HG03354 (cell line): ENCODE measurements at regions not wholly inside any gene's neighbourhood (a gene's known extent, or its start where the extent isn't known, plus 50 kb on each side); places are given as distances from the start of the nearest gene placed in this dataset.

Source experiments
- ATAC-seq: cut with Tn5 transposase; IDR thresholded peaks from one replicate; pipeline ENCODE4 v1.9.1; 2021; ENCODE audit warnings: mild to moderate bottlenecking; ENCODE audit not compliant: unreplicated experiment, poor library complexity, severe bottlenecking

DNA sequence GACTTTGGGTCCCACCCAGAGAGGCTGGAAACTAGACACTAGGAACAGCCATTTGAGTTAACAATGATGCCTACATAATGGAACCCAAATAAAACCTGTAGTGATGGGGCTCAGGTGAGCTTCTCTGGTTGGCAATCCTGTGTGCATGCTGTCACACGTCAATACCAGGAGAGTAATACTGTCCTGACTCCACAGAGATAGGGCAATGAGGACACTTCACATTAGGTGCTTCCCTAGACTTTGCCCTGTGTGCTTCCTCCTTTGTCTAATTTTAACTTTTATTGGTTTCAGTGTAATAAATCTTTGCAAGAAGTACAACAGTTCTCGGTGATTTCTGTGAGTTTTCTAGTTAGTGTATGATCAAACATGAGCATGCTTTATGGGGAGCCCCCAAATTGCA lies 281.8 kb upstream of the ARRDC4 start:
- ATAC-seq = no peak

- ATAC-seq = no peak
These were observed 281.3 kb upstream of the ARRDC4 start for GRCh38 chr15:97679106-97679688.

GRCh38 chr15:97680606-97681220 lies 279.8 kb upstream of the ARRDC4 start:
- ATAC-seq = no peak

GRCh38 chr15:97683831-97684230 lies 276.7 kb upstream of the ARRDC4 start:
- no peak for ATAC-seq

DNA sequence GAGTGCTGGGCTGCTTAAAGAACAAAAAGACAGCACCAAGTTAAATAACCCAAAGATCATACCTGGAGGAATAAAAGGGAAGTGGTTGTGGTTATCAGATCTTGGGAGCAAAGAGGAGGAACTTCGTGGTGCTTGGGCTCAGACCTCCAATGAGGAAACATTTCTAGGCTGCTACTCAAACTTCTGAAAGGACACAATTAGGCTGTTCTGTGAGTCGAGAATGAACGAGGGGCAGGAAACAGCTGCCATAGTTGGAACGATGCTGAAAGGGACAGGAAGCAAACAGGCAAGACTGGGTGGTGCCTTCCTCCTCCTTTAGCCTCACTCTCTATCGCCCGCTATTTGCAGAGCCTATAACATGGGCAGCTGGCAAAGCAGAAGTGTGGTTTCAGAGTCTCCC lies 276.3 kb upstream of the ARRDC4 start:
- no peak for ATAC-seq

DNA sequence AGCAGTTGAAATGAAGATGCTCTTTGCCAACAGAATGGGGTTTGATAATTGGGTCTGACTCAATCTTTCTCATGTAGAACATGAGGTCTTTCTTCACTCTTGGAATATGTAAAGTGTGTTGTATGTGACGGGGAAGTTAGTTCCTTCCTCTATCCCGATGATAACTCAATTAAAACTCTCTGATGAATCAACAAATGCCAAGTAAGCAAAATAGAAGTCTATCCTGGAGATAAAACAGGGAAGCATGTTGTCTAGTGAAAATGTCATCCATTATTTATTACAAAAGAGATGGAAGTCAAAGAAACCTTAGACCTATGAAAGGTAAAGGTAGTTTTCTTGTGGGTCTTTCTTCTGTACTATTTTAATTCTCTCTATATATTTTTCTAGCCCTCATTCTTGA lies 274.2 kb upstream of the ARRDC4 start:
- ATAC-seq = no peak

DNA sequence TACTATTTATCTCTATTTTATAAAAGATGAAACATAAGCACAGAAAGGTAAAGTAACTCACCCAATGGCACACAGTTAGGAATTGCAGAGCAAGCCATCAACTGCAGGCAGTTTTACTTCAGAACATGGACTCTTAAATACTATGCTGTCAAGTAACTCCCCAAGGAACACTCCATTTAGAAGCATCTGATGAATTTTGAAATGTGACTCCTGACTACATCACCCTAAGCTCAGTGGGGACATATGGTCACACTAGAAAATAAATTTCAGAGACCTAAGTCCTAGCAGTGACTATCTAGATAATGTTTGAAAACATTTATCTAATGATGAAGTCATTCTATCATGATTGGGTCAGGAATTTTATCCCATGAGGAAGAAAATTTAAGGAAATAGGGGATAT lies 272.8 kb upstream of the ARRDC4 start:
- ATAC-seq = no peak

DNA sequence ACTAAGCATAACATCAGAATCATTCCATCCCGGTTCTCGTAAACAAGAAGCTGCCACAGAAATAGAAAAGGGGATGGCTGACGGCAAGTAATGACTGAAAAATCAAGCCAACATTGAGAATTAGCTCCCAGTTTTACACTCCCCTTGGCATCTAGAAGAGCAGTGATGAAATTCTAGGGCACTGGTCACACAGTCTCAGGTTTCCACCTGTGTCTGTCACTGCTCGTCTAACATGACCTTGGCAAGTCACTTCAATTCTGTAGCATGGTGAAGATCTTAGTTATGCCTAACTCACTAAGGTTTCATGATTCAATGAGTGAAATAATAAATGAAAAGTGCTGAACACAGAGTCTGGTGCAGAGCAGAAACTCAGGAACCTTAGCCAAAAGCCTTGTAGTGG lies 272.3 kb upstream of the ARRDC4 start:
- ATAC-seq = no peak

DNA sequence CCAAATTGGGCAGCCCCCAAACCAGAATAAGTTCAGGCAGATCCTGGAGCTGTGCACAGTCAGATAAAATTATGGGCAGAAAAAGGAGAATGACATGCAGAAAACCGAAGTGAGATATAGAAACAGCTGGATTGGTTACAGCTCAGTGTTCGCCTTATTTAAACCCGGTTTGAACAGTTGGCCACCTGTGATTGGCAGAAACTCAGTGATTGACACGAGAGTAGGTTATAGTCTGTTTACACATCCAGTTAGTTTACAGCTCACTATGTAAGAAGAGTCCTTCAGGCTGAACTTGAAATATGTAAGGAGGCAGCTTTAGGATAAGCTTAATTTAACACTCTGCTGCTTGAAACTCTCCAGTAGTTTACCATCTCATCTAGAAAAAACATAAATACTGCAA lies 271.6 kb upstream of the ARRDC4 start:
- no peak for ATAC-seq

DNA sequence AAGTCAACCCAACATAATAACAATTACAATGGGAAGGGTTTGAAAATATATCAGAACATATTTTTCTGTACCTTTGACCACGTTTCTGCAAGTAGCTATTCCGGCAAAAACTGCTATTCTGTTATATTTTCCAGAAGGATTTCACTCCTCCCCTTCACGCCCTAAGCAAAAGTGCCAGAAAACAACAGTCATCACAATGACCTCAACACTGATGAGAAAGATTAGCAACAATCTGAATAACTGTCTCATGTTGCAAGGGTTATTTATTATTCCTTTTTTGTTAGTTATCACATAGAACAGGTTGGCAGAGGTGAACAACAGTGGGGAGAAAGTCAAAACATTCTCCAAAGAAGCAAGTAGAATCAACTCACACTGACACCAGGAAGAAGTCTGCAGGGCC lies 269.4 kb upstream of the ARRDC4 start:
- ATAC-seq = no peak

DNA sequence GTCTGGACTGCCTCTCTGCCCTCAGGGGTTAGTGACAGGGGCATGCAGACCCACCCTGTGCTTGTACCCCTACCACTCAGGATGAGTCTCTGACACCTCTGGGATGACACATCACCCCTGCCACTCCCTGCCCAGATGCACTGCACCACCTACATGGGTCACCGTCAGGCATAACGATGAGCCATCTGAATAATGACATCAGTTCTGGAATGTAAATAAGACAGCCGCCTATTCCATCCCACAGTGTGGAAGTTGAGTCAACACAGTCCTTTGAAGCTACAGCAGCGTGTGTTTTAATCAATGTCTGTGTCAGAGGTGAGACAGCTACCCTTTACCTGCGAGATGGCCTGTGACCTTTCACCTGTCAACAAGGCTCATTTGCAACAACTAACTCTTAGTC lies 268.7 kb upstream of the ARRDC4 start:
- no peak for ATAC-seq

GRCh38 chr15:97692301-97693015 lies 268.0 kb upstream of the ARRDC4 start:
- no peak for ATAC-seq

DNA sequence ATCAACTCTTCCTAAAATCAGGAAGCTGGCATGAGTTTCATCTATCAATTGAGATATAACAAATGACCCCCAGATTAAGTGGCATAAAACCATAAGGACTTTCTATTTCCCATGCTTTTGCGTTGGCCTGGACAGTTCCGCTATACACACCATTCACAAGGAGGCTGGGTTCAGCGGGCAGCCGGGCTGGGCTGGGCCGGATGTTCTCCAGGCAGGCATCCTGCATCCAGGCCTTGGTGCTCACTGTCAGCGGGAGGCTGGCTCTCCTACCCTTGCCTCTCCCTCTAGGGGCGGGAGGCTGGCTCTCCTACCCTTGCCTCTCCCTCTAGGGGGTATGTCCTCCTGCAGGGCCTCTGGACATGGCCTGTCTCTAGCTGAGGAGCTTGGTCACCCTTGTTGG lies 266.0 kb upstream of the ARRDC4 start:
- no peak for ATAC-seq

GRCh38 chr15:97703400-97703799 lies 257.1 kb upstream of the ARRDC4 start:
- ATAC-seq = no peak

GRCh38 chr15:97706059-97706458 lies 254.4 kb upstream of the ARRDC4 start:
- ATAC-seq = no peak

GRCh38 chr15:97708252-97708651 lies 252.3 kb upstream of the ARRDC4 start:
- no peak for ATAC-seq

- no peak for ATAC-seq
These were observed 248.0 kb upstream of the ARRDC4 start for GRCh38 chr15:97712530-97712929.

GRCh38 chr15:97717806-97718205 lies 242.7 kb upstream of the ARRDC4 start:
- no peak for ATAC-seq

DNA sequence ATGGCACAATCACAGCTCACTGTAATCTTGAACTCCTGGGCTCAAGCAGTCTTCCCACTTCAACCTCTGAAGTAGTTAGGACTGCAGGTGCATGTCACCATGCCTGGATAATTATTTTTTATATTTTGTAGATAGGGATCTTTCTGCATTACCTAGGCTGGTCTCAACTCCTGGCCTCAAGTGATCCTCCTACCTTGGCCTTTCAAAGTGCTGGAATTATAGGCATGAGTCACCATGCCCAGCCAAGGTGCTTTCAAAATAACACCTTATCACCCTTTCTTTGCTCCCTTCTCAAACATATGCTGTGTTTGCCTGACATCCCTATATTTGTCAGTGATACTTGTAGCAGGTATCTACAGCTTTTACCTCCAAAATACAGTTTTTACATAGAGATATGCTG lies 242.0 kb upstream of the ARRDC4 start:
- no peak for ATAC-seq

DNA sequence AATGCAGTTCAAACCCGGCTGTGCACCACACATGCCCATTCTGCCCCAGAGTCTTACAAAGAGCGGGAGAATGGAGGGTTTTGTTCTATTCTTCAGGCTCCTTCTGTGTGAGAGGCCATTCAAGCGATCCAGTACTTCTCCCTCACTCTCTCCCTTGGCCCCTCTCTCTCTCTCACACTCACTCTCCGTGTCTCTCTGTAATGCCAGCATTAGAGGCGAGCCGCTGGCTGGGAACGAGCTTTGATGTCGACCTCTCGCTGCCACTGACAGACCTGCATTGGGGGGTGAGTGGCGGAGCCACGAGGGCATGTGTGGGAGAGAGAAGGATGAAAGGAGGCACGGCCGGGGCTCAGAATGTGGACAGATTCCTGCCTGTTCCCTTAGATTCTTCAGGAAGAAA lies 231.7 kb upstream of the ARRDC4 start:
- ATAC-seq = no peak

DNA sequence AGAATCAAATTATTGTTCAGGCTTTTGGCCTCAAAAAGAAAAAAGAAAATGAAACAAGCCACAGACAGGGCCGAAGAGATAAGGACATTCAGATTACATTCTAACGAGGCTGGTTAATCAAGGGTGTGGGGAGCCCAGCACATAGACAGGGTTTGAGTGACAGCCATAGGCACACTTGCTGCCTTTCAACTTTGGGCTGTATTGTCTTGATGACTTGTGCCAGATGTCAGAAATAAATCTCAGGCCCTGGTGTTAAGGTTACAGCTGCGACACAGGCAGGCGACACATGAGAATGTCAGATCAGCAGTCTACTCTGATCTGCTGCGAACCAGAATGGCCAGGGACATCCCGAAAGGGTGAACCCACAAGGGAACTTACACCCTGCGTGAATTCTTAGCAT lies 231.2 kb upstream of the ARRDC4 start:
- ATAC-seq = no peak
